AG04449 (cell line): ENCODE measurements at regions not wholly inside any gene's neighbourhood (a gene's known extent, or its start where the extent isn't known, plus 50 kb on each side); places are given as distances from the start of the nearest gene placed in this dataset.

ENCODE experiments used
- CTCF ChIA-PET: fragments of 350-600 bp; formaldehyde crosslinking; extraction: SDS; loops from one replicate; lab custom pipeline; 2021; ENCODE audit warnings: antibody characterized with exemption; lab: Yijun Ruan, JAX
- POLR2A ChIA-PET: fragments of 400-600, 350-600 bp; formaldehyde crosslinking; extraction: SDS; loops from one replicate; lab custom pipeline; 2020; ENCODE audit warnings: antibody characterized with exemption, inconsistent platforms; lab: Yijun Ruan, JAX
- DNase-seq: peaks from one replicate; pipeline ENCODE4 v3.0.0-alpha.2; 2010; ENCODE audit warnings: low read depth, low spot score
- H3K4me3 ChIP-seq: 2 replicates; pipeline ENCODE4 v1.5.1; 2011; ENCODE audit warnings: low read depth, mild to moderate bottlenecking, control low read depth, low read length
- CTCF ChIP-seq: IDR thresholded peaks from one replicate; pipeline ENCODE4 v1.5.1; 2011; ENCODE audit warnings: mild to moderate bottlenecking, moderate library complexity, low read length, control low read depth, inconsistent platforms; ENCODE audit not compliant: insufficient read depth; ENCODE audit errors: missing control alignments

- ChIA-PET CTCF (no interaction called here), POLR2A (no interaction called here)
- H3K4me3 ChIP-seq = no peak overlapping the region
- TF ChIP-seq CTCF = no peak
- no peak for DNase-seq
Measured at GRCh38 chr20:24194143-24194542, 205.6 kb upstream of the GGTLC1 start.

- no peak for DNase-seq
- ChIA-PET POLR2A (no interaction called here), CTCF (no interaction called here)
- H3K4me3 ChIP-seq = no peak overlapping the region
- no peak for TF ChIP-seq CTCF
Measured at GRCh38 chr20:24190905-24191304, 202.3 kb upstream of the GGTLC1 start.

- TF ChIP-seq CTCF = no peak
- ChIA-PET CTCF (interaction anchor here (2.0 kb wide), 1 partner anchor 25 kb away, joined by 5 read pairs; no protein-coding TSS in a partner anchor), POLR2A (no interaction called here)
- no peak overlapping the region for H3K4me3 ChIP-seq
- no peak for DNase-seq
Measured at GRCh38 chr20:24185791-24186190, 197.2 kb upstream of the GGTLC1 start.

- ChIA-PET POLR2A (no interaction called here), CTCF (no interaction called here)
- TF ChIP-seq CTCF = no peak
- H3K4me3 ChIP-seq = no peak overlapping the region
- DNase-seq = no peak
Measured at GRCh38 chr20:24181151-24181550, 192.6 kb upstream of the GGTLC1 start.

GRCh38 chr20:24169256-24169655 is 180.7 kb upstream of the GGTLC1 start:
- no peak for TF ChIP-seq CTCF

GRCh38 chr20:24166412-24166811 is 177.8 kb upstream of the GGTLC1 start:
- DNase-seq = no peak
- ChIA-PET CTCF (no interaction called here), POLR2A (no interaction called here)
- no peak for TF ChIP-seq CTCF
- no peak overlapping the region for H3K4me3 ChIP-seq

More at GRCh38 chr20:24169256-24169655, 180.7 kb upstream of the GGTLC1 start:
- DNase-seq = no peak
- ChIA-PET CTCF (interaction anchor here (1.0 kb wide), 1 partner anchor 8 kb away, joined by 3 read pairs; no protein-coding TSS in a partner anchor), POLR2A (no interaction called here)
- H3K4me3 ChIP-seq = no peak overlapping the region
